Erythroblast (primary cell): ENCODE measurements at regions not wholly inside any gene's neighbourhood (a gene's known extent, or its start where the extent isn't known, plus 50 kb on each side); places are given as distances from the start of the nearest gene placed in this dataset.

ENCODE experiments used
- GATA1 ChIP-seq: IDR thresholded peaks from 2 replicates; pipeline ENCODE4 v1.6.1; 2011; ENCODE audit warnings: low read depth, mild to moderate bottlenecking, control low read depth, low read length, moderate library complexity
- POLR2A ChIP-seq: IDR thresholded peaks from 2 replicates; pipeline ENCODE4 v1.6.1; 2011; ENCODE audit warnings: mild to moderate bottlenecking, low read length

DNA sequence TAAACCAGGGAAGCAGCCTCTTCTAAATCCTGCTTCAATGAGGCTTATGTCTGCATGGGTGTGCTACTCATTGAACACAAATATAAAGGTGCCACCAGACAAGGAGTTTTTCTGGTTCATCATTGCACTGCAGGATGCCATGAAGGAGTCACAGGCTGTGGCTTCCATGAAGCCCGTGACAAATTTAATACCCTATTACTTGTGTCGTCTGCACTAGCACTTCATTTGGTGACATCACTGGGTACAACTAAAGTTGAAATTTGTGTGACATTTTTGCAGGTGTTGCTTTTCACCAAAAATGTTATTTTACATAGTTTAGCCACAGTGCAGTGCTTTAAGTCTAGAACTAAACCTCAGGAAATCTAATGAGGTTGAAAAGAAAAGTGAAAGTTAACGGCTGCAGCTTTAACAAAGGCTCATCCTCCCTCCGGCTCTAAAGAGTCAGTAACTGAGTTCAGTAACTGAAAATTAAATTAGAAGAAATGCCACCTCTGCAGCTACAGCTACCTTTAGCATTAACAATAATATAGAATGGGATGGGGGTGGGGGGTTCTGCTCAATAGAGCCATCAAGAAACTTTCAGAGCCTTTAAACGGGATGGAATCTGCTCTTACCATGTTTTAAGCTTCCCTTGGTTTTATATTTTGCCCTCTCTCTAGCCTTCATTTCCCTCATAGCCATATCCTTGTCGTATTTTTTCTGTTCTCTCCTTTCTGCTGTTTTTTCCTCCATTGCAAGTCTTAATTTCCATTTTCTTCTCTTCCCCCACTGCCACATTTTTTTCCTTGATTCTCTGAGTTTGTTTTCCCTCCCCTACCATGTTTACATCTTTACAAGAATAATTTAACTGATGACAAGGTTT lies 233.8 kb upstream of the TMEM161B start:
- no peak for TF ChIP-seq GATA1
- TF ChIP-seq POLR2A = no peak
